NCI-H1105 (cell line): ENCODE measurements at regions not wholly inside any gene's neighbourhood (a gene's known extent, or its start where the extent isn't known, plus 50 kb on each side); places are given as distances from the start of the nearest gene placed in this dataset.
A peak's percentile ranks its signal among the peaks of the same experiment; 100 is the strongest.
"Not testable (repeated sequence)": the region's sequence is repeated elsewhere in the genome, so short reads cannot be mapped to it uniquely, and the experiment has no call there.

Source experiments
- DNase-seq: peaks from one replicate; lab custom pipeline; 2025; lab: John Stamatoyannopoulos, UW

GRCh38 chr14:80055667-80056496 lies 155.4 kb downstream of the DIO2 start:
- peak; percentile 7 for DNase-seq

DNA sequence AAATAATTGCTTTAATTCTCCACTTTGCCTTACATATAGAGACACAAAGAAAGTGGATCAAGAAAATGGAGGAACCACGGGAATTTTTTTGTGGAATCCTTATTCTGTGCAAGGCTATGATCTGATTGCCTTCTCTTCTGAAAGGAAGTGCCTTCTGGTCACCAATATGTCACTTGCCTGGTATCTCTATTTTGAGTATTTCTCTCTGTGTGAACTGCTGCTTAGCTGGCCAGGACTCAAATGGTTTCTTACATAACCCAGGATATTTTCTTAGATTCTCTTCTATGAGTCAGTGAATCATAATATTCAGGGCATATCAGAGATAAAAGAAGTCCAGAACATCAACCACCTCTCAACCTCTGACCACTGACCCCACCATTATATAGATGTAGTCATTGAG lies 156.1 kb downstream of the DIO2 start:
- no peak for DNase-seq

- no peak for DNase-seq
Measured at GRCh38 chr14:80054020-80054419, 157.3 kb downstream of the DIO2 start.

GRCh38 chr14:80049055-80049454 lies 162.2 kb downstream of the DIO2 start:
- no peak for DNase-seq

- no peak for DNase-seq
Measured at GRCh38 chr14:80047761-80048160, 163.5 kb downstream of the DIO2 start.

- no peak for DNase-seq
Measured at GRCh38 chr14:80037349-80037748, 174.0 kb downstream of the DIO2 start.

DNA sequence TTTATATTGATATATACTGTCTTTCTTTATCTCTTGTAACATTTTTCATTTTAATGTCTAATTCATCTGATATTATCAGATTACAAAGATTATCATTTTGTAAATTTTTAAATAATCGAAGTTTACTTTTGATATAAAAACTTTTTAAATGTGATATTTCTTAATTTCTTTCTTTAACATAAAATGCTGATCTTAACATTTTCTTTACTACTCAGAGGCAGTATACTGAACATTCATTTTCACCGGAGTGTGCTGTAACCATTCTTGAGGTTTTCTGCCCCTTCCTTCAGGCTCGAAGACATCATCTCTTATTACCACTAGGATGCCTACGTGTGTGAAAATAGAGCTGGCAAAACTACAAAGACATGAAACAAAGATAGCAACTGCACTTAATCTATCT lies 186.9 kb downstream of the DIO2 start:
- no peak for DNase-seq

- not testable (repeated sequence) for DNase-seq
Measured at GRCh38 chr14:80018476-80018875, 192.8 kb downstream of the DIO2 start.

DNA sequence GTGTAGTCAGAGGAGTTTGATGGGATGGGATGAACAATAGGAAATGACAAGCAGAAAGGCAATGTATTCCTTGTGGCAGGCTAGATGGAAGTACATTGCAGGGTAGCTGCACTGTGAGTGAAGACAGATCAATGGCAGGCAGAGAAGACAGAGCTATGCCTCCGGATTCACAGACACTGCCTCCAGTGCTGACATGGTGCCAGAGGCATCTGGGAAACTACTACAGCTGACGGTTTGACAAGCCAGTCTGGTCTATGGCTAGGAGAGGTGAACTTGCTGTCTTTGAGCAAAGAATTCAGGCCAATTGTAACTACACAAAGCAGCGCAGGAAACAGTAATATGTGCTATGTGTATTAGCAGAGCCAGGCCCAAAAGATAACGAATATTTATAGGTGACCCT lies 193.5 kb downstream of the DIO2 start:
- no peak for DNase-seq

GRCh38 chr14:80010245-80010644 lies 201.1 kb downstream of the DIO2 start:
- not testable (repeated sequence) for DNase-seq

- DNase-seq = peak; percentile 48
Measured at GRCh38 chr14:80005561-80005960, 205.7 kb downstream of the DIO2 start.

GRCh38 chr14:80004871-80005270 lies 206.4 kb downstream of the DIO2 start:
- DNase-seq = no peak

DNA sequence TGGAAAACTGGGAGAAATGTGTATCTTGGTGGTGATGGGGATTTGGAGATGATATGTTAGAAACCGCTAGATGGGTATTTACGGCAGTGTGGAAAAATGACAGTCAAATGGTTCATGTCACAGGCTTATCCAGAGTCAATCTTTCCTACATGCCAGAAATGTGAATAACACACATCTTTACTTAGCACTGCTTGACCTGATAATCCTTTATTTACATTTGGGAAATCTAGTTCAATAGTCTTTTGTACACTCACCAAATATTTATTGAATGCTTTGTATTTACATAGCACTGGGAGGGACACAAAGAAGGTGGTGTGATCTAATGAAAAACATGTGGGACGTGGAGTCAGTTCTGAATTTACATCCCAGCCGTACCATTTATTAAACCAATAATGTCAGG lies 208.2 kb downstream of the DIO2 start:
- no peak for DNase-seq

DNA sequence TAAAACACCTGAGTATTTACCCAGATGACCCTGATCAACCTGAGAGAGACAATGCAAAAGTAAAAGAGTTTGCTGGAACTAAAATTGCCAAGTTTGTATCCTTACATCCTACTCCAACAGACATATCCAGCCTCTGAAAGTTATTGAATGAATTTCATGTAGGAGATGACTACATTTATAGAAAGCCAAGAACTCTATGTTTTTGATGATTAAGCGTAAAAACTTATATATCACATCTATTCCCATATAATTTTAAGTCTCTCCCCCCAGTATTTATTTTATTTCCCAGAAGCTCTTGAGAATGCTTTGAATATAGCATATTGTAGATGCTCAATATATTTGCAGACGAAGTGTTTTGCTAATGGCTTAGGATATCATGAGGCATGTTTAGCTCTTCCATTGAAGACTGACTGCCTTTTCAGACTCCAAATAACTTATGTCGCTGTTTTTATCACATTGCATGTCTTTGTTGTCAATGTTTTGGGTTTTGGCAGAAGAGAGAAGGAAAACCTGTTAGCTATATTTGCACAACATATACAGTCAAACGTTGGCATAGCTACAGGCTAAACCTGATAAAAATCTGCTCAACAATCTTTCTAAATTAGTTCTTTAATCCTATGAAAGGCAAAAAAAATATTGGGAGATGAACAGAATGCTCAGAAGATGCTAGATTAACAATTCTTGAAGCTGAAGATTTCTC lies 213.6 kb downstream of the DIO2 start:
- DNase-seq = no peak

DNA sequence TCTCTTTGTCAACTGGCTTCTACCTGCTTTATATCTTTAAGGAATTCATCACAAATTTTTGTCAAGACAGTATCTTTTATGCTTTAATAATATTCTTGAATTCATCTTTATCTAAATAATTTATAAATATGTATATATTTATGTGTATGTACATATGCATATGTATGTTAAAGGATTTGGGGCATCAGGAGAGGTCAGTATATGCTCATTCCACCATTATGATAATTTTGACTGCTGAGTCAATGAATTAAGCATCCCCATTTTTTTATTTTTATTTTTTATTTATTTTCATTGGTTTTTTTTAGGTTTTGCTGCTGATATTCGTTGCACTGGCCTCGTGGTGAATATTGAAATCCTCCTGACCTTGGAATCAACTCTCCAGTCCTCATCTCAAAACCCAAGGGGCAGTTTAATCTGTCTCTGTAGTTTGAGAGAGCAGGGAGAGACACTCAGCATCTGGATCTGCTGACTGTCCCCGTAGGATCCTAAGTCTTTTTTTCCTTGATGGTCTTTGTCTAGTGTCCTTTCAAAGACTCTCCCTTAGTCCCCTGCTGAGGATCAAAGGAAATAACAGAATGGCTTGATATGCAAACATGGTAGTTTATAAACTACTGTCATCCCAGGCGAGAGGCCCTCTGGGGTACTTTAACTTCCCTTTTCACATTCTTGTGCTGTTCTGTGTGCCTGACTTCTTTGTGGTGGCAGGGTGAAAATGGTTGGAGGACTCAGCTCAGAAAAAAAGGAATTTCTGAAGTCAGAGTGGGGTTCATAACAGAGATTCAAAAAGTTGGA lies 218.7 kb downstream of the DIO2 start:
- DNase-seq = no peak

GRCh38 chr14:79991866-79992265 lies 219.4 kb downstream of the DIO2 start:
- DNase-seq = no peak

DNA sequence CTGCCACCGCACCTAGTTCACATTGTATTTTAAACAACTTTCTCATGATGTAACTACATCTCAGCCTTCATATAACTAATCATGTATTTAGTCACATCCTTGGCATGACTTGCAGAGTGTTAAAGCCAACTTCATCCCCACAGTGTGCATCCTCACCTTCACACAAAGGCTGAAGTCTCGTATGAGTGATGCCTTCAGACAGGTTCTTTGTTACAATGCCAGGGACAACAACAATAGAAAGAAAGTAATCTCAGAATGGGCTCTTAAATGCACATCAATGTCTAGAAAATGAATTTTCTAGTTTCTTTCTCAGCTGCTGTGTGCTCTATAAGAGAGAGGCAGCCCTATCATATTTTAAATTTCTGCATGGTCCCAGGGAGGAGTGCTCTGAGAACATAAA lies 221.3 kb downstream of the DIO2 start:
- DNase-seq = no peak

GRCh38 chr14:79986251-79986650 lies 225.1 kb downstream of the DIO2 start:
- peak; percentile 3 for DNase-seq

DNA sequence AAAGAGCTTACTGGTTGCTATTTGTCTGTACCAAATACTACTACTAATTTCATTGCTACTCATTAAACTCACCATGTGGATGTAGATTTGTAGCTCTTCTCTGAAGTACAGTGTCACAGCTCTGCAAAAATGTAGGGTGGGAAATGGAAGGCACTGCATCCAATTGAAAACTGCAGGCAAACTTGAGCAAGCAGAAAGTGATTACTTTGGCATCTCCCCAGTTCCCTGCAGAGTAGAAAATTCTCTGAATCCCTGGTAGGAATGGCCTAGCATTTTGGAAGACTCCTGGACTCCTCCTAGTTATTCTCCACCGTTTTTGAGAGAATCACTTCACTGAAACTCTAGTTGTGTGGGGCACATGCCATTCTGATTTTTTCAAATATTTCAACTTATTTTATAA lies 239.1 kb downstream of the DIO2 start:
- no peak for DNase-seq

GRCh38 chr14:79971330-79971729 lies 240.0 kb downstream of the DIO2 start:
- DNase-seq = no peak

DNA sequence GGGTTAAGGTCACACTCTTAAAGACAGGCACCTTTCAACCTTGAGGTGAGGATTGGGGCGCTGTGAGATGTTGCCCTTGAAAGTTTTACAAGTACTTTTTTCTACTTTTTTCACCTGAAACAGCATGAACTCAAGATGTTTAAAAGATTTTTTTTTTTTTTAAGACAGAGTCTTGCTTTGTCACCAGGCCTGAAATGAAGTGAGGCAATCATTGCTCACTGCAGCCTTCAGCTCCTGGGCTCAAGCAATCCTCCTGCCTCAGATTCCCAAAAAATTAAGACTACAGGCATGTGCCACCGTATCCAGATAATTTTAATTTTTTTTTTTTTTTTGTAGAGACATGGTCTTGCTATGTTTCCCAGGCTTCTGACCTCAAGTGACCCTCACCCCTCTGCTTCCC lies 243.9 kb downstream of the DIO2 start:
- DNase-seq = no peak

GRCh38 chr14:79967001-79967400 lies 244.3 kb downstream of the DIO2 start:
- DNase-seq = no peak

DNA sequence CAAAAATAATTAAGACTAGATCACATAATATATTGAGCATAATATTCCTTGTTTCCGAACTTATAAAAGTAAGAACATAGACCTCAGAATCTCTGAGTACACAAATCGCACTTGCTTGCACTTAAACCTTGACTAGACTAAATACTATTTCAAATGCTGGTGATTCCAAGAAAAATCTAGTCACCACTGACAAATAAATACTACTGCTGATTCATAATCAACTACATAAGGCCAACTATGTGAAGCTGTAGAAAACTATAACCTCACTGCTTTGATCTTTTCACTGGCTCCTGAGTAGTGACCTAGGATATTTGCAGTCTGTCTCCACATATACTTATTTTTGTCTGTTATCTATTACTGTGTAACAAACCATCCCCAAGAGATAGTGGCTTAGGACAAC lies 245.4 kb downstream of the DIO2 start:
- DNase-seq = no peak
